ENCODE measurements at regions not wholly inside any gene's neighbourhood (a gene's known extent, or its start where the extent isn't known, plus 50 kb on each side); places are given as distances from the start of the nearest gene placed in this dataset.

- no peak for DNase-seq (ENCODE audit: low read depth in 3 of 3)
These were observed 108.5 kb upstream of the NHSL1 start for GRCh38 chr6:138607478-138608433.

DNA sequence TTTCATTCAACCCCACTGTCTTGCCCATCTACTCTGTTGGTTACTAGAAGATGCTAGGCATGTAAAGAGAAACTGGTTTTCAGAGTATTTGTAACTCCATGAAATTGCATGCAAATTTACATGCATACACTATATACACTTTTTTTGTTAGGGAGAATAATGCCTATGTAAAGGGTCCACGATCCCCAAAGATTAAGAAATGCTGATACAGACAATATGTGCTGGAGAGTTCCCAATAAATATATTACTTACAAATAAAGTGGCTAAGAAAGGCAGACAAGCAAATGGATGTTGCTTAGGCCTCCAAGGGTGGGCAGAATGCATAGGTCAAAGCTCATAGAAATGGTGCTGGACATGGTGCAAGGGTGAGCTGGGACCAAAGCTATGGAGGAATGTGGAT is 109.6 kb upstream of the NHSL1 start:
- DNase-seq (ENCODE audit: low read depth in 3 of 3) = no peak

DNA sequence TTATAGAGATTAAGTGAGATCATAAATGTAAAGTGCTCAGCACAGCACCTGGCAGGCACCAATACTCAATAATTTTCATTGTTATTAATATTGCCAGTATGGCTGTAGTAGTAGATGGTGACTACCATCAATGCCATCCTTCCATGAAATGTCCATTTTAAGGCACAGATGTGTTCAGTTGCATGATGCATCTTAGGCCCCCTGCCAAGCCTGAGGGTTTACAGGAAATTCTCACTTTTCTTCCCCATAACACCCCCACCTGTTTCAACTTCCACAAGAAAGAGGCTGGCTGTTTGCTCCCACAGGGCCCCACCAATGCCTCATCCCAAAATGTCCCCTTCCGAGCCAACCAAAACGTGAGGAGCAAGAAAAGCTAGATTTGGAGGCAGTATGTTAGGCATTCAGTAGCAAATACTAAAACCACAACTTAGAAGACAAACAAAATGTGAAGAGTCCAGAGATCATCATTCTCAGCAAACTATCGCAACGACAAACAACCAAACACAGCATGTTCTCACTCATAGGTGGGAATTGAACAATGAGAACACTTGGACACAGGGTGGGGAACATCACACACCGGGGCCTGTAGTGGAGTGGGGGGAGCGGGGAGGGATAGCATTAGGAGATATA is 110.6 kb upstream of the NHSL1 start:
- no peak for DNase-seq (ENCODE audit: low read depth in 3 of 3)

DNA sequence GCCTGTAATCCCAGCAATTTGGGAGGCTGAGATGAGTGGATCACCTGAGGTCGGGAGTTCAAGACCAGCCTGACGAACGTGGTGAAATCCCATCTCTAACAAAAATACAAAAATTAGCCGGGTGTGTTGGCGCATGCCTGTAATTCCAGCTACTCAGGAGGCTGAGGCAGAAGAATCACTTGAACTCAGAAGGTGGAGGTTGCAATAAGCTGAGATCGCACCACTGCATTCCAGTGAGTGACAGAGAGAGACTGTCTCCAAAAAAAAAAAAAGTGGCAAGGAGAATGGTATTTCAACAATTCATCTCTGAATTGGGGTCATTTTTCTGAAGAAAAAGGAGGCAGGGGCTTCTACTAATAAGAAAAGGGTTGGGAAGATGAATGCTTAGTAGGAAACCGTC is 111.5 kb upstream of the NHSL1 start:
- DNase-seq (ENCODE audit: low read depth in 3 of 3) = no peak

DNA sequence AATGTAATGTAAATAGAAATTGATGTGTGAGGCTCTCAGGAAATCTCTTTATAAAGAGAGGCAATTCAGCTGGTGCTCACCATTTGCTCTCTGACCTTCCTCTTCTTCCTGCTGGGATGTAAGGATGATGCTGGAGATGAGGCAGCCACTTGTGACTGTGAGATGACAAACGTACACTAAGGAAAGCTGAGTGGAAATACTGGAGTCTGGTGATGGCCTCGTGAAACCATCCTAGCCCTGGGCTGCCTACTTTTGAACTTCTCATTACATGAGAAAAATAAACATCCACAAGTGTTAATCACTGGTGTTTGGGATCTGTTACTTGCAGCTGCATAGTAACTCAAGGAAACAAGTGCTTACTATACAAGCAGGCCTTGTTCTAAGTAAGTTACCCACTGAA is 114.9 kb upstream of the NHSL1 start:
- DNase-seq (ENCODE audit: low read depth in 3 of 3) = no peak

GRCh38 chr6:138618168-138618567 is 118.9 kb upstream of the NHSL1 start:
- DNase-seq (ENCODE audit: low read depth in 3 of 3) = no peak

- DNase-seq (ENCODE audit: low read depth in 3 of 3) = no peak
These were observed 121.3 kb upstream of the NHSL1 start for GRCh38 chr6:138620630-138621029.

DNA sequence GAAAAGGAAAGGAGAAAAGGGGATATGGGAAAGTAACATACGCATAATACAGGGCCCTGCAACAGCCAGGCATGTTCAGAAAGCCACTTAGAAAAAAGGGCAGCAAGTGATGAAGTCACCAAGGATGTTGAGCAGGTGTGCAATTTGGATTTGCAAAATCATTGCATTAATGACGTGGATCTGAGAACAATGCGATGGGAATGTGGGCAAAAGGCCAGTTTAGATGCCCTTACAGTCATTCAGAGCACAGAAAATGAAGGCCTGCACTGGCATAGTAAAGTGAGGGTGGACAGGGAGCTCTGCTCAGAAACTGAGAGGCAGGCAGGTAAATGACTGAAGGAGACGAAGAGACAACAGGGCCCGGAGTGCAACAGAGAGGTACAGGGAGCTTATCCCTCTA is 123.7 kb upstream of the NHSL1 start:
- no peak for DNase-seq (ENCODE audit: low read depth in 3 of 3)

DNA sequence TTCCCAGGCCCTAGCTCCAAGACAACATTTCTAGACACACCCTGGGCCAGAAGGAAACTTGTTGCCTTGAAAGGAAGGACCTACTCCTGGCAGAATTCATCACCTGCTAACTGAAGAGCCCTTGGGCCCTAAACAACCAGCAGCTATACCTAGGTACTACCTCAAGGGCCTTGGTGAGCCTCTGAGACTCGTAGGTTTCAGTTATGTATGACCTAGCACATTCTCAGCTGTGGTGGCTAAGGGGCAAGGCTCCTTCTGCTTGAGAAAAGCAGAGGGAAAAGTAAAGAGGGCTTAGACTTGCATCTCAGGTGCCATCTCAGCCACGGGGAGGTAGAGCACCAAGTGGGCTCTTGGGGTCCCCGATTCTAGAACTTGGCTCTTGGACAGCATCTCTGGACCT is 132.3 kb upstream of the NHSL1 start:
- DNase-seq (ENCODE audit: low read depth in 3 of 3) = no peak

DNA sequence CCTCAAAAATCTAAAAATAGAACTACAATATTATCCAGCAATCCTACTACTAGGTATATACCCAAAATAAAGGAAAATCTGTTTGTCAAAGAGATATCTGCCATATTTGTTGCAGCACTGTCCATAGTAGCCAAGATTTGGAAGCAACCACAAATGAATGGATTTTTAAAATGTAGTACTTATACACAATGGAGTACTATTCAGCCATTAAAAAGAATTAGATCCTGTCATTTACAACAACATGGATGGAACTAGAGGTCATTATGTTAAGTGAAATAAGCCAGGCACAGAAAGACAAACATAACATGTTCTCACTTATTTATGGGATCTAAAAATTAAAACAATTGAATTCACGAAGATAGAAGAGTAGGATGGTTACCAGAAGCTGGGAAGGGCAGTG is 135.7 kb upstream of the CCDC28A start:
- DNase-seq (ENCODE audit: low read depth in 3 of 3) = no peak

- DNase-seq (ENCODE audit: low read depth in 3 of 3) = no peak
These were observed 135.0 kb upstream of the CCDC28A start for GRCh38 chr6:138638604-138639003.

GRCh38 chr6:138640028-138640427 is 133.5 kb upstream of the CCDC28A start:
- no peak for DNase-seq (ENCODE audit: low read depth in 3 of 3)

- no peak for DNase-seq (ENCODE audit: low read depth in 3 of 3)
These were observed 130.4 kb upstream of the CCDC28A start for GRCh38 chr6:138643210-138643609.

DNA sequence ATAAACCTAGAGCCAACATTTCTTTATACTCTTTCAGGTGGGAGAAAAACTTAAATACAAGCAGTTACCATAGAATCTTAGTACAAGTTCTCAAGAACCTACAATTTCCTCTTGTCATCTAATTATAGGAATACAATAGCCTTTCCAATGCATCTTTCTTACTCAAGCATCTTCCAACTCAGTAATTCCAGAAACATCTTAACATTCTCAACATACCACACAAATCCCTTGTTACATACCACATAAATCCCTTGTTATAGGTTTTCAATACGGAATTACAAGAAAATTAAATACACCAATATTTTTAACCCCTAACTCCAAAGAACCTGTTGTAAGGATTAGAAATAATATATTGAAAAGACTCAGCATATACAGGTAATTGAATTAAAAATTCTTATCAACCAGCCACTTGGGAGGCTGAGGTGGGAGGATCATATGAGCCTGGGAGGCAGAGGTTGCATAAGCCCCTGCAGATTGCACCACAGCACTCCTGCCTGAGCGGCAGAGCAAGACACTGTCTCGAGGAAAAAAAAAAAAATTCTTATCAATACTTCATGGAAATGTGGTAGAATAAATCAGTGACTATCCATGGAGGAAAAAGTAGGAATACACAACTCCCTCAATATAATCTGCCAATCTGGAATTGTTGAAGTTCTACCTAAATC is 127.5 kb upstream of the CCDC28A start:
- no peak for DNase-seq (ENCODE audit: low read depth in 3 of 3)

- DNase-seq (ENCODE audit: low read depth in 3 of 3) = no peak
These were observed 126.6 kb upstream of the CCDC28A start for GRCh38 chr6:138647006-138647405.

GRCh38 chr6:138648127-138648526 is 125.4 kb upstream of the CCDC28A start:
- DNase-seq (ENCODE audit: low read depth in 3 of 3) = no peak

GRCh38 chr6:138651491-138651890 is 122.1 kb upstream of the CCDC28A start:
- DNase-seq (ENCODE audit: low read depth in 3 of 3) = no peak

DNA sequence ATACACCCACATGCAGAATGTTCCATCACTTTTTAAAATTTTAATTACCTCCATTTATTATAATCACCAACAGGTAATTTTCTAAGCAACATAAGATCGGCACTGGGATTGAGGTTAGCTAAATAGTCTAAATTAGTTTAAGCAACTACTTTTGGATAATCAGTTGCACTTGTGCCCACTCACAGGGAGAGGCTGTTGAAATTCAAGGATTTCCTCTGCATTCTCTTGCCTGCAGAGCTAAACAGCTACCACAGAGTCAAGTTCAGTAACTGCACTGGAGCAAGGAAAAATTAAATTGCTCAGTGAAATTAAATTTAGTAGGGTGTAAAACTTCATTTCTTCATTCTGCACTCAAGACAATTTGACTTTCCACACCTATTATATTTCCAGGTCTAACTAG is 120.7 kb upstream of the CCDC28A start:
- no peak for DNase-seq (ENCODE audit: low read depth in 3 of 3)

GRCh38 chr6:138653435-138653834 is 120.1 kb upstream of the CCDC28A start:
- DNase-seq (ENCODE audit: low read depth in 3 of 3) = no peak

DNA sequence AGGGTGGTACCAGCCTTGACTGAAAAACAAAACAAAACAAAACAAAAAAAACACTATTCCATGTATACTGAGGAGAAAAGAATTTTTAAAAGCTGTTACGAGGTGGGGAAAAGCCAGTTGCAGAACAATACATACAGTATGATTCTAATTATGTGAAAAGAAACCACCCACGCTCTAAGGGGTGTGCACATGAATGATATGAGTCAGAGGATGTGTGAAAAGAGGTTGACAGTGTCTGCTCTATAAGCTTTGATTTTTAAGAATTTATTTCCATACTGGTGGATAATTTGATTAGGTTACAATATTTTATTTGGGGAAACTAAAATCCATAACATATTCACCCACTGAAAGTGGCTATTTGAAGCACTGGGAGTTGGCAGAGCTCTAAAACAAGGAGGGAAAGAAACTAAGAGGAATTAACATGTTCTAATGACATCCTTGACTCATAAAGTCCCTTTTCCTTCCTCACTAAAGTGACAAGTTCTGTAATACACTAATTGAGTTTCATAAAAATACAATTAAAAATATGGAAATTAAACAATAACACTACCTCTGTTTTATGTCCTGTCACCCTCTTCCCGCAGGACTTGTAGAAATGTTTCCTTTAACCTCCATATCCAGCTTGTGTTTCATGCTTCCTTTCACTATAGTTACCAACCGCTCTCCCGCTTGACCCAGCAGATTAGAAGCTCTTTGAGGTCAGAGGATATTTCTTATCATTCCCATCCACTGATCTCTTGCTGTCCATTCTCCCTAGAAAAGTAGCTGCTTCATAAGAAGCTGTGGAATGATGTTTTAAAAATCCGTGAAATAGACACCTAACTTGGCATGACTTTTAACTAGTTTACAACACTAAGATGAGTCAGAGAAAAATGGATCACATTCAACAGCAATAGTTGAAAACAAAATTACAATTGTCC is 118.6 kb upstream of the CCDC28A start:
- peak; percentile 4 to 40 (median 5) for DNase-seq (ENCODE audit: low read depth in 3 of 3)

- DNase-seq (ENCODE audit: low read depth in 3 of 3) = no peak
These were observed 117.7 kb upstream of the CCDC28A start for GRCh38 chr6:138655828-138656227.

Data from stimulated activated CD4-positive, alpha-beta T cell treated with anti-CD3 and anti-CD28 coated beads, TNF-alpha, amount 100 ng/mL, for 24 hours (primary cell).